HG02870 (cell line): ENCODE measurements at regions not wholly inside any gene's neighbourhood (a gene's known extent, or its start where the extent isn't known, plus 50 kb on each side); places are given as distances from the start of the nearest gene placed in this dataset.

ENCODE experiments used
- ATAC-seq: cut with Tn5 transposase; IDR thresholded peaks from one replicate; pipeline ENCODE4 v1.9.1; 2021; ENCODE audit warnings: mild to moderate bottlenecking, moderate library complexity; ENCODE audit not compliant: unreplicated experiment

DNA sequence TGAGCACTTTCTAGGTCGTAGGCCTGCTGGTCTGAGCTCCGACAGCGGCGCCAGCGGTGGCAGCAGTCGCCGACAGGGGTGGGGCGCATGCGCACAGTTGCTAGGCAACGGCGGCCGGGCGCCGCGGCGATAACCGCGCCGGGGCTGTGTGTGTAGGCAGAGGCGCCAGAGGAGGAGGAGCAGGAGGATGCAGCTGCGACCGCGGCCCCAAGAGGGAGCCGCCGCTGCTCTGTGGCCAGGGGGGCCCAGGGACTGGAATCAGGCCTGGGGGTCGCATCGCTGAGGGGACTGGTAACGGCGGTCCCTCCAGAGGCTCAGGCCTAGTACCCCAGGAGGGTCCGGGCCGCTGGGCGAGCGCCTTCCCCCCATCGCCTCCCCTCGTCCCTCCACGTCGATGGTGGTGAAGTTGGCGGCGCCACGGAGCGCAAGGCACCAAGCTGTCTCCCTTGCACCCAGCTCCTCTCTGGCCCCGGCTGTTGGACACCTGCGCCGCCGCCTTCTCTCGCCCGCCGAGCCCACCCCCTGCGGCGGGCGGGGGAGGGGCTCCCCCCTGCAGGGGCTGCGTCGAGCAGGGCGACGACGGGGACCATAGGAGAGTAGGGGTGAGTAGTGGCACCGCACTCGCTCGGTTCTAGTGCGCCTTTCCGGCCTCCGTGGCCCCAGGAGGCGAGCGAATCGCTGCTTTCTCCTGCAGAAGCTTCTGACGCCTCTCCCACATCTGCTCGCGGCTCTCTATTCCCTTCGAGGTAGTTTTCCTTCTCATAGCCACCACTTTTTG is 58.6 kb upstream of the ZC4H2 start, which contains the start of gene ZC3H12B:
Gene ZC3H12B, plus strand, starts transcription at position 159 of the 778 bp plus-strand sequence.
- ATAC-seq, result peak; percentile 92

DNA sequence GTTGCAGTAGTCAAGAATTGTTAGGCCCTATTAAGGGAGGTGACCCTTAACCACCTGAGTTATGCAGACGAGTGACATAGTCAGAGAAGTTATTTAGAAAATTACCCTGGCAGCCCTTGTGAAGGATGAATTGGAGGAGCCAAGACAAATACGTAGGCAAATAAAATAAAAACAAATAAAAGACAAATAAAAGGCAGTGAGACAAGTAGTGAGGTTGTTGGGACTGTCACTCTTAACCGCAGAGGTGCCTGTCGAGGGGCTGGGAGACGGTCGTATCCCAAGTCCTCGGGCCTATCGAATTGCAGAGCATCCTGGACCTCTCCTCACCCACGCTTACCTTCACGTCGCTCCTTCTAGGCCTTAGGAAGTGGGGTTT is 58.0 kb upstream of the ZC4H2 start:
- ATAC-seq, result no peak
